ENCODE measurements at regions not wholly inside any gene's neighbourhood (a gene's known extent, or its start where the extent isn't known, plus 50 kb on each side); places are given as distances from the start of the nearest gene placed in this dataset.

GRCh38 chr4:17094876-17095210, 196.4 kb upstream of the LDB2 start:
- TF ChIP-seq POLR2AphosphoS5 (IDR thresholded peaks at IDR 0.05; ENCODE audit: borderline replicate concordance, low read depth, low read length) = no peak
- no peak for TF ChIP-seq EZH2 (IDR thresholded peaks at IDR 0.05)

Data from SK-N-MC (cell line).